MM.1S (cell line): ENCODE measurements at regions not wholly inside any gene's neighbourhood (a gene's known extent, or its start where the extent isn't known, plus 50 kb on each side); places are given as distances from the start of the nearest gene placed in this dataset.

ENCODE experiments used
- DNase-seq: peaks from one replicate; pipeline ENCODE4 v3.0.0-alpha.2; 2015
- H2AFZ ChIP-seq: fragments of 300-600 bp; sonication (generic); 2 replicates; pipeline ENCODE4 v1.6.0; 2016; ENCODE audit warnings: antibody characterized with exemption, low read length
- H3F3A ChIP-seq: fragments of 300-600 bp; sonication (generic); 2 replicates; pipeline ENCODE4 v1.6.1; 2016; ENCODE audit warnings: mild to moderate bottlenecking, antibody characterized with exemption, low read length, moderate library complexity, mixed read lengths; ENCODE audit not compliant: insufficient read depth
- H3K27ac ChIP-seq: fragments of 300-600 bp; sonication (generic); 2 replicates; pipeline ENCODE4 v1.5.1; 2016; ENCODE audit warnings: mild to moderate bottlenecking, low read length
- H3K27me3 ChIP-seq: fragments of 300-600 bp; sonication (generic); replicated peaks from 2 replicates; pipeline ENCODE4 v1.6.0; 2016; ENCODE audit warnings: low read length; ENCODE audit not compliant: insufficient read depth
- H3K36me3 ChIP-seq: fragments of 300-600 bp; sonication (generic); replicated peaks from 2 replicates; pipeline ENCODE4 v1.6.1; 2016; ENCODE audit warnings: mild to moderate bottlenecking, low read length, mixed read lengths; ENCODE audit not compliant: insufficient read depth
- H3K4me1 ChIP-seq: fragments of 300-600 bp; sonication (generic); 2 replicates; pipeline ENCODE4 v1.6.1; 2016; ENCODE audit warnings: low read length, mixed read lengths
- H3K4me2 ChIP-seq: fragments of 300-600 bp; sonication (generic); 2 replicates; pipeline ENCODE4 v1.6.0; 2016; ENCODE audit warnings: low read depth, low read length
- H3K4me3 ChIP-seq: fragments of 300-600 bp; sonication (generic); 2 replicates; pipeline ENCODE4 v1.5.1; 2016; ENCODE audit warnings: low read length, mixed read lengths
- H3K79me2 ChIP-seq: fragments of 300-600 bp; sonication (generic); 2 replicates; pipeline ENCODE4 v1.6.1; 2016; ENCODE audit warnings: mixed run types, low read length, mixed read lengths
- H3K9ac ChIP-seq: fragments of 300-600 bp; sonication (generic); 2 replicates; pipeline ENCODE4 v1.6.1; 2016; ENCODE audit warnings: low read length, mixed read lengths
- H3K9me2 ChIP-seq: fragments of 300-600 bp; sonication (generic); replicated peaks from 2 replicates; pipeline ENCODE4 v1.6.1; 2016; ENCODE audit warnings: mild to moderate bottlenecking, low read length, mixed read lengths; ENCODE audit not compliant: insufficient read depth
- H3K9me3 ChIP-seq: fragments of 300-600 bp; sonication (generic); replicated peaks from 2 replicates; pipeline ENCODE4 v1.6.1; 2016; ENCODE audit warnings: mild to moderate bottlenecking, low read length, mixed read lengths; ENCODE audit not compliant: insufficient read depth
- H4K20me1 ChIP-seq: fragments of 300-600 bp; sonication (generic); 2 replicates; pipeline ENCODE4 v1.6.1; 2016; ENCODE audit warnings: mild to moderate bottlenecking, low read length, moderate library complexity, mixed read lengths; ENCODE audit not compliant: insufficient read depth
- CTCF ChIP-seq: fragments of 300-600 bp; sonication (generic); IDR thresholded peaks from 2 replicates; pipeline ENCODE4 v1.5.1; 2016; ENCODE audit warnings: antibody characterized with exemption, low read length, mixed read lengths
- EZH2 ChIP-seq: fragments of 300-600 bp; sonication (generic); optimal IDR thresholded peaks from 2 replicates; pipeline ENCODE3; 2017; ENCODE audit warnings: low read depth, mild to moderate bottlenecking, antibody characterized with exemption, low read length, mixed read lengths
- EZH2phosphoT487 ChIP-seq: fragments of 300-600 bp; sonication (generic); IDR thresholded peaks from 2 replicates; pipeline ENCODE4 v1.6.1; 2018; ENCODE audit warnings: antibody characterized with exemption, low read length

GRCh38 chr4:10958226-10958856 is 273.8 kb upstream of the CLNK start:
- DNase-seq: no peak
- Histone ChIP-seq H4K20me1 (no peaks in the 10 kb centered on the region), H3K79me2 (no peaks in the 10 kb centered on the region), H3F3A (no peaks in the 10 kb centered on the region), H3K4me3 (no peak overlapping the region), H3K9ac (no peak overlapping the region), H3K27ac (no peak overlapping the region), H3K9me2 (no peaks in the 10 kb centered on the region), H3K4me2 (no peak overlapping the region), H3K9me3 (no peaks in the 10 kb centered on the region), H2AFZ (no peak overlapping the region), H3K36me3 (no peaks in the 10 kb centered on the region), H3K27me3 (no peaks in the 10 kb centered on the region), H3K4me1 (peaks cover 12% of the 10 kb centered on the region)
- TF ChIP-seq EZH2phosphoT487 (no peak), CTCF (no peak), EZH2 (no peak)

GRCh38 chr4:10951306-10951705 is 266.7 kb upstream of the CLNK start:
- peaks cover 12% of the 10 kb centered on the region for H3K4me1 ChIP-seq

GRCh38 chr4:10949039-10949733 is 264.6 kb upstream of the CLNK start:
- no peaks in the 10 kb centered on the region for H3K9me3 ChIP-seq
- no peak overlapping the region for H3K27ac ChIP-seq
- TF ChIP-seq EZH2 (no peak), EZH2phosphoT487 (no peak), CTCF (no peak)
- no peaks in the 10 kb centered on the region for H3K9me2 ChIP-seq
- no peaks in the 10 kb centered on the region for H3K36me3 ChIP-seq
- no peaks in the 10 kb centered on the region for H3K27me3 ChIP-seq
- H3K4me2 ChIP-seq: no peak overlapping the region
- no peak for DNase-seq
- no peak overlapping the region for H2AFZ ChIP-seq
- H3K4me3 ChIP-seq: no peak overlapping the region
- H3K79me2 ChIP-seq: no peaks in the 10 kb centered on the region
- no peaks in the 10 kb centered on the region for H3K4me1 ChIP-seq
- no peak overlapping the region for H3K9ac ChIP-seq
- H3F3A ChIP-seq: no peaks in the 10 kb centered on the region
- no peaks in the 10 kb centered on the region for H4K20me1 ChIP-seq

More at GRCh38 chr4:10951306-10951705, 266.7 kb upstream of the CLNK start:
- Histone ChIP-seq H4K20me1 (no peaks in the 10 kb centered on the region), H3F3A (no peaks in the 10 kb centered on the region), H3K36me3 (no peaks in the 10 kb centered on the region), H3K27me3 (no peaks in the 10 kb centered on the region), H3K27ac (no peak overlapping the region), H3K4me2 (no peak overlapping the region), H3K9me3 (no peaks in the 10 kb centered on the region), H3K9me2 (no peaks in the 10 kb centered on the region), H3K79me2 (no peaks in the 10 kb centered on the region), H2AFZ (no peak overlapping the region), H3K9ac (no peak overlapping the region), H3K4me3 (no peak overlapping the region)
- DNase-seq: no peak
- TF ChIP-seq EZH2: no peak

- no peak for TF ChIP-seq EZH2phosphoT487
- no peak for TF ChIP-seq CTCF
- no peak for TF ChIP-seq EZH2
- no peak overlapping the region for H3K9ac ChIP-seq
- H3K27me3 ChIP-seq: no peaks in the 10 kb centered on the region
- H3K4me1 ChIP-seq: no peaks in the 10 kb centered on the region
- H3K36me3 ChIP-seq: no peaks in the 10 kb centered on the region
- H3K9me2 ChIP-seq: no peaks in the 10 kb centered on the region
- no peak overlapping the region for H3K4me3 ChIP-seq
- H3K79me2 ChIP-seq: no peaks in the 10 kb centered on the region
- no peak overlapping the region for H3K4me2 ChIP-seq
- DNase-seq: no peak
- no peaks in the 10 kb centered on the region for H3F3A ChIP-seq
- no peak overlapping the region for H3K27ac ChIP-seq
- H4K20me1 ChIP-seq: no peaks in the 10 kb centered on the region
- H3K9me3 ChIP-seq: no peaks in the 10 kb centered on the region
- no peak overlapping the region for H2AFZ ChIP-seq
These were observed 263.3 kb upstream of the CLNK start for GRCh38 chr4:10947898-10948297.
